K562 (cell line): ENCODE measurements at regions not wholly inside any gene's neighbourhood (a gene's known extent, or its start where the extent isn't known, plus 50 kb on each side); places are given as distances from the start of the nearest gene placed in this dataset.

Experiments used
- ATAC-seq: fragments of 200-7000 bp; cut with Tn5 transposase; 3 replicates; pipeline ENCODE4 v1.9.1; 2020; ENCODE audit warnings: moderate library complexity
- BruUV-seq: library from RNA; stranded (reverse); fragments of 400-500 nt; replicated peaks from 2 replicates; lab custom pipeline; 2021; lab: Mats Ljungman, UMichigan
- CTCF ChIA-PET: fragments of 300-600 bp; formaldehyde crosslinking; extraction: SDS; loops from one replicate; lab custom pipeline; 2021; ENCODE audit warnings: low intra/inter-chr PET ratio; lab: Yijun Ruan, JAX
- POLR2A ChIA-PET: fragments of 300-600, 350-650 bp; sonication (Branson Sonifier 250); formaldehyde crosslinking; extraction: SDS; loops from one replicate; lab custom pipeline; 2021; ENCODE audit warnings: antibody characterized with exemption, inconsistent platforms; lab: Yijun Ruan, JAX
- DNase-seq, 4 experiments: peaks; one replicate each; pipeline versions ENCODE4 v3.0.0 to v3.0.0-alpha.2; 2011 to 2018; ENCODE audit warnings: low spot score in 3 of 4, mixed read lengths in 3 of 4; ENCODE audit errors: extremely low read depth in 1 of 4
- FAIRE-seq: peaks from 2 replicates; lab custom pipeline; 2011; peaks lifted over from hg19 to GRCh38; lab: Jason Lieb, UNC
- H2AFZ ChIP-seq: 2 replicates; pipeline ENCODE4 v1.6.0; 2011; ENCODE audit warnings: low read depth, low read length, control low read depth, inconsistent platforms
- H3K27ac ChIP-seq: fragments of 200-600 bp; 3 replicates; pipeline ENCODE4 v1.8.0; 2011; ENCODE audit warnings: low read depth, mild to moderate bottlenecking, control low read depth, inconsistent platforms, low read length, moderate library complexity, mixed read lengths; ENCODE audit errors: extremely low read depth
- H3K27me3 ChIP-seq, 2 experiments: fragments of 300-600 bp in 1 of 2; 2 replicates in 1 of 2; 3 replicates in 1 of 2; pipeline versions ENCODE4 v1.6.0 to v1.8.0; 2011; ENCODE audit warnings: inconsistent platforms in 2 of 2, low read length in 2 of 2, mild to moderate bottlenecking in 1 of 2, mixed read lengths in 1 of 2, moderate library complexity in 1 of 2; ENCODE audit not compliant: control insufficient read depth in 2 of 2, insufficient read depth in 2 of 2
- H3K36me3 ChIP-seq: fragments of 300-600 bp; 3 replicates; pipeline ENCODE4 v1.8.0; 2011; ENCODE audit warnings: mild to moderate bottlenecking, low read length, inconsistent platforms; ENCODE audit not compliant: control insufficient read depth, insufficient read depth
- H3K4me1 ChIP-seq, 2 experiments: fragments of 200-600 bp in 1 of 2; replicated peaks in 1 of 2; 2 replicates in 1 of 2; 3 replicates in 1 of 2; pipeline versions ENCODE4 v1.5.1 to v1.8.0; 2011; ENCODE audit warnings: inconsistent platforms in 2 of 2, low read length in 2 of 2, mild to moderate bottlenecking in 1 of 2, mixed read lengths in 1 of 2, moderate library complexity in 1 of 2; ENCODE audit not compliant: control insufficient read depth in 2 of 2, insufficient read depth in 2 of 2
- H3K4me2 ChIP-seq: 2 replicates; pipeline ENCODE4 v1.6.1; 2011; ENCODE audit warnings: low read length, control low read depth, inconsistent platforms, mixed read lengths; ENCODE audit not compliant: insufficient read depth
- H3K4me3 ChIP-seq: fragments of 200-600 bp; sonication (generic), shearing (Covaris generic); 2 replicates; pipeline ENCODE4 v1.5.1; 2016; ENCODE audit warnings: control low read depth, inconsistent platforms
- H3K79me2 ChIP-seq: fragments of 200-600 bp; 3 replicates; pipeline ENCODE4 v1.8.0; 2011; ENCODE audit warnings: low read length, inconsistent platforms; ENCODE audit not compliant: control insufficient read depth, insufficient read depth
- H3K9ac ChIP-seq, 2 experiments: 2 replicates each; pipeline versions ENCODE4 v1.6.0 to v1.6.1; 2011; ENCODE audit warnings: low read depth in 2 of 2, low read length in 2 of 2, control low read depth in 1 of 2, inconsistent platforms in 1 of 2, mild to moderate bottlenecking in 1 of 2, mixed read lengths in 1 of 2; ENCODE audit not compliant: insufficient read depth in 1 of 2
- H3K9me1 ChIP-seq: one replicate; pipeline ENCODE4 v1.6.0; 2011; ENCODE audit warnings: inconsistent platforms, mild to moderate bottlenecking, low read length, moderate library complexity; ENCODE audit not compliant: control insufficient read depth, insufficient read depth
- H3K9me3 ChIP-seq: replicated peaks from 2 replicates; pipeline ENCODE4 v1.5.1; 2011; ENCODE audit warnings: low read depth, low read length, inconsistent platforms; ENCODE audit not compliant: control insufficient read depth, insufficient read depth
- H4K20me1 ChIP-seq: replicated peaks from 2 replicates; pipeline ENCODE4 v1.6.1; 2011; ENCODE audit warnings: low read length, inconsistent platforms, mixed read lengths; ENCODE audit not compliant: control insufficient read depth, insufficient read depth
- PCBP1 ChIP-seq: fragments of 200-400 bp; formaldehyde crosslinking; IDR thresholded peaks from 2 replicates; pipeline ENCODE4 v1.6.1; 2018; ENCODE audit warnings: mild to moderate bottlenecking, low read depth, low read length; ENCODE audit not compliant: poor library complexity, severe bottlenecking
- PTBP1 ChIP-seq: fragments of 200-400 bp; formaldehyde crosslinking; IDR thresholded peaks from 2 replicates; pipeline ENCODE4 v1.6.1; 2017; ENCODE audit warnings: low read depth, low read length
- SRSF3 ChIP-seq: fragments of 200-400 bp; formaldehyde crosslinking; IDR thresholded peaks from 2 replicates; pipeline ENCODE4 v1.6.1; 2016; ENCODE audit warnings: mild to moderate bottlenecking, low read length, moderate library complexity; ENCODE audit not compliant: insufficient read depth
- ZNF41 ChIP-seq: fragments of 250-450 bp; sonication (Bioruptor Pico); conservative IDR thresholded peaks from 2 replicates; pipeline ENCODE4 v1.4.0; 2020; ENCODE audit warnings: mild to moderate bottlenecking
- ZNF586 ChIP-seq: fragments of 450-650 bp; formaldehyde crosslinking; conservative IDR thresholded peaks from 2 replicates; pipeline ENCODE4 v1.4.0; 2020; ENCODE audit warnings: mild to moderate bottlenecking, moderate library complexity
- WGBS: fragments of 100-300 bp; shearing (Covaris generic); methylation state at CpG from one replicate; pipeline ENCODE4 v1.1.6; 2016; ENCODE audit warnings: low coverage, mixed read lengths; ENCODE audit not compliant: insufficient coverage; ENCODE audit errors: missing lambda C conversion rate; 5-methylcytosine and 5-hydroxymethylcytosine counted together
- in situ Hi-C: fragments of 300-500 bp; cut with MboI; formaldehyde crosslinking; loops from 4 replicates; pipeline ENCODE4 v1.15.0; 2018; ENCODE audit warnings: inconsistent platforms, mixed read lengths
- intact Hi-C: fragments of 100-400 bp; cut with micrococcal nuclease; formaldehyde crosslinking; loops from 2 replicates; pipeline ENCODE4 v1.14.2; 2022
- TF ChIP-seq, protein P1 (sequence below): sonication (generic); formaldehyde crosslinking; IDR thresholded peaks from 2 replicates; pipeline ENCODE4 v1.8.1; 2022; ENCODE audit warnings: missing genetic modification reagents
- TF ChIP-seq, protein P2 (sequence below): sonication (generic); formaldehyde crosslinking; IDR thresholded peaks from 2 replicates; pipeline ENCODE4 v1.8.0; 2022; ENCODE audit warnings: mild to moderate bottlenecking, missing genetic modification reagents
- TF ChIP-seq, protein P3 (sequence below): fragments of 450-650 bp; formaldehyde crosslinking; IDR thresholded peaks from 2 replicates; pipeline ENCODE4 v1.4.0; 2020; ENCODE audit warnings: mild to moderate bottlenecking, moderate library complexity
- TF ChIP-seq, protein P4 (sequence below): fragments of 450-650 bp; IDR thresholded peaks from one replicate; pipeline ENCODE4 v1.6.1; 2018; ENCODE audit warnings: mild to moderate bottlenecking, moderate library complexity; ENCODE audit not compliant: partially characterized antibody
- TF ChIP-seq, protein P5 (sequence below): fragments of 450-650 bp; IDR thresholded peaks from 2 replicates; pipeline ENCODE4 v1.6.1; 2016; ENCODE audit warnings: mild to moderate bottlenecking
- TF ChIP-seq, protein P6 (sequence below): fragments of 450-650 bp; formaldehyde crosslinking; IDR thresholded peaks from 2 replicates; pipeline ENCODE4 v1.4.0; 2020; ENCODE audit warnings: mild to moderate bottlenecking, moderate library complexity

DNA sequence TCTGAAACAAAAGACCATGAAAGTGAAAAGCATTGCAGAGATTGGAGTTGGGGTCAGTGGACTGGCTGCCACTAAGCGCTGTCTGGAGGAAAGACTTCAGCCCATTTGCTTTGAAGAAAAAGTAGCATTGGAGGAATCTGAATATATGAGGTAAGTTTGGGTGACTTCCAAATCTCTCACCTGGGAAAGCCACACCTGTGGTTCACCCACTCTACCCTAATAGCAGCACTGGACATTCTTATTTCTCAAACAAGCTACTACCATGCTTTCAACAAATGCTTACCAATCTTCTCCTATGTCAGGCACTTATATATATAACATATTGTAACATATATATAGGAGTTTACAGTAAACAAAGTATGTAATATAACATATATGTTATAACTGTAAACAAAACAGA, 76.0 kb upstream of the POGK start (continued):
- TF ChIP-seq, protein P1, sequence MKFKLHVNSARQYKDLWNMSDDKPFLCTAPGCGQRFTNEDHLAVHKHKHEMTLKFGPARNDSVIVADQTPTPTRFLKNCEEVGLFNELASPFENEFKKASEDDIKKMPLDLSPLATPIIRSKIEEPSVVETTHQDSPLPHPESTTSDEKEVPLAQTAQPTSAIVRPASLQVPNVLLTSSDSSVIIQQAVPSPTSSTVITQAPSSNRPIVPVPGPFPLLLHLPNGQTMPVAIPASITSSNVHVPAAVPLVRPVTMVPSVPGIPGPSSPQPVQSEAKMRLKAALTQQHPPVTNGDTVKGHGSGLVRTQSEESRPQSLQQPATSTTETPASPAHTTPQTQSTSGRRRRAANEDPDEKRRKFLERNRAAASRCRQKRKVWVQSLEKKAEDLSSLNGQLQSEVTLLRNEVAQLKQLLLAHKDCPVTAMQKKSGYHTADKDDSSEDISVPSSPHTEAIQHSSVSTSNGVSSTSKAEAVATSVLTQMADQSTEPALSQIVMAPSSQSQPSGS (CRISPR knock-in tag), result no peak
- TF ChIP-seq, protein P2, sequence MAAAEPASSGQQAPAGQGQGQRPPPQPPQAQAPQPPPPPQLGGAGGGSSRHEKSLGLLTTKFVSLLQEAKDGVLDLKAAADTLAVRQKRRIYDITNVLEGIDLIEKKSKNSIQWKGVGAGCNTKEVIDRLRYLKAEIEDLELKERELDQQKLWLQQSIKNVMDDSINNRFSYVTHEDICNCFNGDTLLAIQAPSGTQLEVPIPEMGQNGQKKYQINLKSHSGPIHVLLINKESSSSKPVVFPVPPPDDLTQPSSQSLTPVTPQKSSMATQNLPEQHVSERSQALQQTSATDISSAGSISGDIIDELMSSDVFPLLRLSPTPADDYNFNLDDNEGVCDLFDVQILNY (CRISPR knock-in tag), result no peak
- TF ChIP-seq PCBP1 (no peak), PTBP1 (no peak)
- TF ChIP-seq, protein P3, sequence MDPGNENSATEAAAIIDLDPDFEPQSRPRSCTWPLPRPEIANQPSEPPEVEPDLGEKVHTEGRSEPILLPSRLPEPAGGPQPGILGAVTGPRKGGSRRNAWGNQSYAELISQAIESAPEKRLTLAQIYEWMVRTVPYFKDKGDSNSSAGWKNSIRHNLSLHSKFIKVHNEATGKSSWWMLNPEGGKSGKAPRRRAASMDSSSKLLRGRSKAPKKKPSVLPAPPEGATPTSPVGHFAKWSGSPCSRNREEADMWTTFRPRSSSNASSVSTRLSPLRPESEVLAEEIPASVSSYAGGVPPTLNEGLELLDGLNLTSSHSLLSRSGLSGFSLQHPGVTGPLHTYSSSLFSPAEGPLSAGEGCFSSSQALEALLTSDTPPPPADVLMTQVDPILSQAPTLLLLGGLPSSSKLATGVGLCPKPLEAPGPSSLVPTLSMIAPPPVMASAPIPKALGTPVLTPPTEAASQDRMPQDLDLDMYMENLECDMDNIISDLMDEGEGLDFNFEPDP (CRISPR knock-in tag), result no peak

DNA sequence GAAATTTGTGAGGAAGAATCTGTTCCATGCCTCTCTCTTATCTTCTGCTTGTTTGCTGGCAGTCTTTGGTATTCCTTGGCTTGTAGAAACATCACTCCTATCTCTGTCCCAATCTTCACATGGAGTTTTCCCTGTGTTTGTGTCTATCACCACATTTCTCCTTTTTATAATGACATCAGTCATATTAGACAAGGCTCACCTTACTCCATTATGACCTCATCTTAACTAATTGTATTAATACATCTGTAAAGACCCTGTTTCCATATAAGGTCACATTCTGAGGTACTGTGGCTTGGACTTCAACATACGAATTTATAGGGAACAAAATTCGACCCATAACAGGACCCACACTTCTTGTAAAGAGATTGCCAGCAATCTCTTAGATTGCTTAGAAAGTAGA, 72.3 kb upstream of the POGK start:
- intact Hi-C loops, result no loop called here
- no peak for FAIRE-seq
- TF ChIP-seq ZNF586 (no peak), SRSF3 (no peak), ZNF41 (no peak)
- TF ChIP-seq, protein P4, sequence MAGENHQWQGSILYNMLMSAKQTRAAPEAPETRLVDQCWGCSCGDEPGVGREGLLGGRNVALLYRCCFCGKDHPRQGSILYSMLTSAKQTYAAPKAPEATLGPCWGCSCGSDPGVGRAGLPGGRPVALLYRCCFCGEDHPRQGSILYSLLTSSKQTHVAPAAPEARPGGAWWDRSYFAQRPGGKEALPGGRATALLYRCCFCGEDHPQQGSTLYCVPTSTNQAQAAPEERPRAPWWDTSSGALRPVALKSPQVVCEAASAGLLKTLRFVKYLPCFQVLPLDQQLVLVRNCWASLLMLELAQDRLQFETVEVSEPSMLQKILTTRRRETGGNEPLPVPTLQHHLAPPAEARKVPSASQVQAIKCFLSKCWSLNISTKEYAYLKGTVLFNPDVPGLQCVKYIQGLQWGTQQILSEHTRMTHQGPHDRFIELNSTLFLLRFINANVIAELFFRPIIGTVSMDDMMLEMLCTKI, result no peak
- TF ChIP-seq, protein P5, sequence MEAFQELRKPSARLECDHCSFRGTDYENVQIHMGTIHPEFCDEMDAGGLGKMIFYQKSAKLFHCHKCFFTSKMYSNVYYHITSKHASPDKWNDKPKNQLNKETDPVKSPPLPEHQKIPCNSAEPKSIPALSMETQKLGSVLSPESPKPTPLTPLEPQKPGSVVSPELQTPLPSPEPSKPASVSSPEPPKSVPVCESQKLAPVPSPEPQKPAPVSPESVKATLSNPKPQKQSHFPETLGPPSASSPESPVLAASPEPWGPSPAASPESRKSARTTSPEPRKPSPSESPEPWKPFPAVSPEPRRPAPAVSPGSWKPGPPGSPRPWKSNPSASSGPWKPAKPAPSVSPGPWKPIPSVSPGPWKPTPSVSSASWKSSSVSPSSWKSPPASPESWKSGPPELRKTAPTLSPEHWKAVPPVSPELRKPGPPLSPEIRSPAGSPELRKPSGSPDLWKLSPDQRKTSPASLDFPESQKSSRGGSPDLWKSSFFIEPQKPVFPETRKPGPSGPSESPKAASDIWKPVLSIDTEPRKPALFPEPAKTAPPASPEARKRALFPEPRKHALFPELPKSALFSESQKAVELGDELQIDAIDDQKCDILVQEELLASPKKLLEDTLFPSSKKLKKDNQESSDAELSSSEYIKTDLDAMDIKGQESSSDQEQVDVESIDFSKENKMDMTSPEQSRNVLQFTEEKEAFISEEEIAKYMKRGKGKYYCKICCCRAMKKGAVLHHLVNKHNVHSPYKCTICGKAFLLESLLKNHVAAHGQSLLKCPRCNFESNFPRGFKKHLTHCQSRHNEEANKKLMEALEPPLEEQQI, result no peak
- TF ChIP-seq, protein P6, sequence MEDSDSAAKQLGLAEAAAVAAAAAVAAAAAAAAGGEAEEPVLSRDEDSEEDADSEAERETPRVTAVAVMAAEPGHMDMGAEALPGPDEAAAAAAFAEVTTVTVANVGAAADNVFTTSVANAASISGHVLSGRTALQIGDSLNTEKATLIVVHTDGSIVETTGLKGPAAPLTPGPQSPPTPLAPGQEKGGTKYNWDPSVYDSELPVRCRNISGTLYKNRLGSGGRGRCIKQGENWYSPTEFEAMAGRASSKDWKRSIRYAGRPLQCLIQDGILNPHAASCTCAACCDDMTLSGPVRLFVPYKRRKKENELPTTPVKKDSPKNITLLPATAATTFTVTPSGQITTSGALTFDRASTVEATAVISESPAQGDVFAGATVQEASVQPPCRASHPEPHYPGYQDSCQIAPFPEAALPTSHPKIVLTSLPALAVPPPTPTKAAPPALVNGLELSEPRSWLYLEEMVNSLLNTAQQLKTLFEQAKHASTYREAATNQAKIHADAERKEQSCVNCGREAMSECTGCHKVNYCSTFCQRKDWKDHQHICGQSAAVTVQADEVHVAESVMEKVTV (CRISPR knock-in tag), result no peak

More for the DNA sequence above, 72.3 kb upstream of the POGK start:
- ChIA-PET CTCF (no interaction called here), POLR2A (no interaction called here)
- Histone ChIP-seq H3K9me1 (no peaks in the 10 kb centered on the region), H4K20me1 (no peaks in the 10 kb centered on the region), H3K9me3 (no peaks in the 10 kb centered on the region), H3K36me3 (no peaks in the 10 kb centered on the region), H3K27me3 (peaks cover 0 to 7% of the 10 kb centered on the region in 2 experiments; a peak in 1 of 5 replicates), H3K4me2 (no peak overlapping the region), H3K27ac (no peak overlapping the region), H2AFZ (no peak overlapping the region), H3K79me2 (no peaks in the 10 kb centered on the region), H3K4me1 (no peaks in the 10 kb centered on the region), H3K4me3 (no peak overlapping the region), H3K9ac (no peak overlapping the region)
- no TSS peak for BruUV-seq
- no peak for DNase-seq
- WGBS, result 3% methylated on average over 2 of the region's 2 CpGs
- in situ Hi-C loops, result loop anchor here (5.0 kb wide), 1 partner anchor 35 kb away; no protein-coding TSS in a partner anchor
- no peak for ATAC-seq
